ENCODE measurements at regions not wholly inside any gene's neighbourhood (a gene's known extent, or its start where the extent isn't known, plus 50 kb on each side); places are given as distances from the start of the nearest gene placed in this dataset.

- H3K4me3 ChIP-seq: no peak overlapping the region
- DNase-seq: no peak
- H3K27ac ChIP-seq: no peak overlapping the region
- 78 to 80% methylated on average over 1 of the region's 1 CpG for WGBS, 2 donors
- H3K27me3 ChIP-seq: no peaks in the 10 kb centered on the region
- H3K36me3 ChIP-seq: no peaks in the 10 kb centered on the region
- TF ChIP-seq POLR2A (IDR thresholded peaks at IDR 0.05) (no peak), EP300 (IDR thresholded peaks at IDR 0.05) (no peak), CTCF (IDR thresholded peaks at IDR 0.05) (no peak), POLR2AphosphoS5 (IDR thresholded peaks at IDR 0.05) (no peak)
- H3K9me3 ChIP-seq: no peaks in the 10 kb centered on the region
- H3K4me1 ChIP-seq: no peaks in the 10 kb centered on the region
- ATAC-seq (ENCODE audit: low FRiP score in 2 of 2): no peak
Measured at GRCh38 chr12:60317361-60317760, 721.5 kb downstream of the SLC16A7 start.

GRCh38 chr12:60324746-60325145 lies 728.9 kb downstream of the SLC16A7 start:
- H3K9me3 ChIP-seq: no peaks in the 10 kb centered on the region
- no peaks in the 10 kb centered on the region for H3K4me1 ChIP-seq
- H3K4me3 ChIP-seq: no peak overlapping the region
- TF ChIP-seq CTCF (IDR thresholded peaks at IDR 0.05) (no peak), POLR2AphosphoS5 (IDR thresholded peaks at IDR 0.05) (no peak), POLR2A (IDR thresholded peaks at IDR 0.05) (no peak), EP300 (IDR thresholded peaks at IDR 0.05) (no peak)
- ATAC-seq (ENCODE audit: low FRiP score in 2 of 2): no peak
- H3K27me3 ChIP-seq: no peaks in the 10 kb centered on the region
- DNase-seq: no peak
- 100% methylated on average over 1 of the region's 1 CpG for WGBS, 2 donors
- no peaks in the 10 kb centered on the region for H3K36me3 ChIP-seq
- no peak overlapping the region for H3K27ac ChIP-seq

- no peak for ATAC-seq (ENCODE audit: low FRiP score in 2 of 2)
- H3K36me3 ChIP-seq: no peaks in the 10 kb centered on the region
- H3K4me3 ChIP-seq: no peak overlapping the region
- WGBS, 2 donors: 58 to 70% methylated on average over 6 of the region's 6 CpGs
- no peaks in the 10 kb centered on the region for H3K4me1 ChIP-seq
- no peaks in the 10 kb centered on the region for H3K27me3 ChIP-seq
- DNase-seq: no peak
- TF ChIP-seq POLR2AphosphoS5 (IDR thresholded peaks at IDR 0.05) (no peak), CTCF (IDR thresholded peaks at IDR 0.05) (no peak), POLR2A (IDR thresholded peaks at IDR 0.05) (no peak), EP300 (IDR thresholded peaks at IDR 0.05) (no peak)
- no peaks in the 10 kb centered on the region for H3K9me3 ChIP-seq
- H3K27ac ChIP-seq: no peak overlapping the region
Measured at GRCh38 chr12:60333461-60333860, 737.6 kb downstream of the SLC16A7 start.

GRCh38 chr12:60335745-60336144 lies 739.9 kb downstream of the SLC16A7 start:
- TF ChIP-seq CTCF (IDR thresholded peaks at IDR 0.05) (no peak), EP300 (IDR thresholded peaks at IDR 0.05) (no peak), POLR2A (IDR thresholded peaks at IDR 0.05) (no peak), POLR2AphosphoS5 (IDR thresholded peaks at IDR 0.05) (no peak)
- H3K4me1 ChIP-seq: no peaks in the 10 kb centered on the region
- H3K9me3 ChIP-seq: no peaks in the 10 kb centered on the region
- no peaks in the 10 kb centered on the region for H3K36me3 ChIP-seq
- DNase-seq (no peak), ATAC-seq (ENCODE audit: low FRiP score in 2 of 2) (no peak)
- H3K27ac ChIP-seq: no peak overlapping the region
- no peaks in the 10 kb centered on the region for H3K27me3 ChIP-seq
- no peak overlapping the region for H3K4me3 ChIP-seq

DNA sequence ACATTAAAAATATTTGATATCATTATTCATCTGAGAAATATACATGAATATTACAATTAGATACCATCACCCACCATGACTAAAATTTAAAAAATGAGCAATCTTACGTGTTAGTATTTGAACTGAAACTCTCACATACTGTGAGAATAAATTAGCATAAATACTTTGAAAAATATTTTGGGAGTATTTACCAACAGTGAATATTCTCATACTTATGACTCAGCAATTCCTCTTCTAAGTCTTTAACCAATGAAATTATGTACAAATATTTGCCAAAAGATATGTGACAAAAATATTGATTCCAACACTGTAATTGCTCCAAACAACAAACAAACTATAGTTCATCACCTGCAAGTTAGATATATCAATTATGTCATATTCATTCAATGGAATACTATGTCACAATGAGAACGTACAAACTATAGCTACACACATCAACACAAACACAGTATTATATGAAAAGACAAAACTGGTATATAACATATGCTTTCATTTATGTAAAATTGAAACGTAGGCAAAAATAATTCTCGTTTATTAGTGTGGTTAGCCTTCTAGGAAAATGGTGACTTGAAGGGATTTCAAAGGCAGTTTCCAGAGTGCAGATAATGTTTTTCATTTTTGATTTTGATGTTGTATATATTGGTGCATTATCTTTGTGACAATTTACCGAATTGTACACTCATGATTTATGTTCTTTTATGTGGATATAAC lies 742.2 kb downstream of the SLC16A7 start:
- TF ChIP-seq POLR2A (IDR thresholded peaks at IDR 0.05) (no peak), EP300 (IDR thresholded peaks at IDR 0.05) (no peak), CTCF (IDR thresholded peaks at IDR 0.05) (no peak), POLR2AphosphoS5 (IDR thresholded peaks at IDR 0.05) (no peak)
- H3K9me3 ChIP-seq: no peaks in the 10 kb centered on the region
- H3K36me3 ChIP-seq: no peaks in the 10 kb centered on the region
- WGBS, 2 donors: 76 to 81% methylated on average over 5 of the region's 5 CpGs
- H3K27me3 ChIP-seq: no peaks in the 10 kb centered on the region
- DNase-seq: no peak
- no peaks in the 10 kb centered on the region for H3K4me1 ChIP-seq
- ATAC-seq (ENCODE audit: low FRiP score in 2 of 2): no peak
- H3K27ac ChIP-seq: no peak overlapping the region
- no peak overlapping the region for H3K4me3 ChIP-seq
